Spleen (tissue), 11 donors: ENCODE measurements at regions not wholly inside any gene's neighbourhood (a gene's known extent, or its start where the extent isn't known, plus 50 kb on each side); places are given as distances from the start of the nearest gene placed in this dataset.

ENCODE experiments used
- DNase-seq: peaks from one replicate; pipeline ENCODE4 v3.0.0-alpha.2; 2020
- H3K27ac ChIP-seq, 8 donors: fragments of 200-600 bp; sonication (generic) in 7 of 8; 1 replicate in 4 of 8; 2 replicates in 4 of 8; pipeline versions ENCODE4 v1.5.0 to v1.8.0; 2016 to 2021; ENCODE audit warnings: inconsistent platforms in 4 of 8, mild to moderate bottlenecking in 4 of 8, moderate library complexity in 1 of 8
- H3K27me3 ChIP-seq, 7 donors: fragments of 200-600 bp; sonication (generic) in 6 of 7; replicated peaks in 1 of 7; 1 replicate in 4 of 7; 2 replicates in 3 of 7; pipeline versions ENCODE4 v1.5.0 to v1.8.0; 2016 to 2021; ENCODE audit warnings: inconsistent platforms in 3 of 7, mild to moderate bottlenecking in 1 of 7
- H3K36me3 ChIP-seq, 6 donors: fragments of 200-600 bp; sonication (generic) in 5 of 6; 1 replicate in 4 of 6; 2 replicates in 2 of 6; pipeline versions ENCODE4 v1.5.0 to v1.8.0; 2016 to 2021; ENCODE audit warnings: inconsistent platforms in 2 of 6
- H3K4me1 ChIP-seq, 6 donors: fragments of 200-600 bp; sonication (generic) in 5 of 6; 1 replicate in 3 of 6; 2 replicates in 3 of 6; pipeline versions ENCODE4 v1.5.0 to v1.8.0; 2016 to 2021; ENCODE audit warnings: inconsistent platforms in 3 of 6
- H3K4me3 ChIP-seq, 8 donors: fragments of 200-600 bp; sonication (generic) in 7 of 8; 1 replicate in 4 of 8; 2 replicates in 4 of 8; pipeline versions ENCODE4 v1.5.0 to v1.8.0; 2016 to 2021; ENCODE audit warnings: inconsistent platforms in 4 of 8, mild to moderate bottlenecking in 4 of 8, moderate library complexity in 2 of 8
- H3K9me3 ChIP-seq, 8 donors: fragments of 200-600 bp; sonication (generic) in 7 of 8; 1 replicate in 4 of 8; 2 replicates in 4 of 8; pipeline versions ENCODE4 v1.5.0 to v1.8.0; 2016 to 2021; ENCODE audit warnings: inconsistent platforms in 4 of 8
- POLR2A ChIP-seq, 3 donors: fragments of 450-650 bp; IDR thresholded peaks; one replicate each; pipeline ENCODE4 v1.5.1; 2017; ENCODE audit warnings: antibody characterized with exemption in 3 of 3, mild to moderate bottlenecking in 1 of 3
- POLR2AphosphoS5 ChIP-seq, 3 donors: sonication (generic); formaldehyde crosslinking; IDR thresholded peaks; one replicate each; pipeline ENCODE4 v1.5.1; 2017; ENCODE audit warnings: antibody characterized with exemption in 3 of 3
- WGBS, 5 donors: extraction: QIAGEN DNeasy Blood & Tissue Kit in 3 of 5; methylation state at CpG; one replicate each; pipeline versions ENCODE4 v1.1.5 to v1.1.7; 2013 to 2018; 5-methylcytosine and 5-hydroxymethylcytosine counted together
- intact Hi-C: fragments of 100-400 bp; cut with DNase I; formaldehyde crosslinking; loops from one replicate; pipeline ENCODE4 v1.15.0; 2023; ENCODE audit warnings: low total_unique reads
- TF ChIP-seq, protein P1 (sequence below), 11 experiments: fragments of 200-600 bp in 7 of 11; fragments of 450-650 bp in 4 of 11; sonication (generic) in 4 of 11; IDR thresholded peaks in 8 of 11; conservative IDR thresholded peaks in 3 of 11; 1 replicate in 7 of 11; 2 replicates in 4 of 11; pipeline versions ENCODE4 v1.4.0 to v1.8.0; 2016 to 2021; ENCODE audit warnings: antibody characterized with exemption in 11 of 11, inconsistent platforms in 4 of 11, mild to moderate bottlenecking in 1 of 11
- donor health status: healthy with polysubstance abuse.
- donor health status: DM: no; HTN: no; CAD: no; lungs with moderate emphysema.
- donor health status: DM: no; HTN: no; CAD: no.
- donor health status: Bipolar disorder and iron deficiency.
- donor health status: healthy.
- donor health status: DM: no; HTN: no; CAD: no.
- donor health status: DM: yes; HTN: yes; CAD: no.

DNA sequence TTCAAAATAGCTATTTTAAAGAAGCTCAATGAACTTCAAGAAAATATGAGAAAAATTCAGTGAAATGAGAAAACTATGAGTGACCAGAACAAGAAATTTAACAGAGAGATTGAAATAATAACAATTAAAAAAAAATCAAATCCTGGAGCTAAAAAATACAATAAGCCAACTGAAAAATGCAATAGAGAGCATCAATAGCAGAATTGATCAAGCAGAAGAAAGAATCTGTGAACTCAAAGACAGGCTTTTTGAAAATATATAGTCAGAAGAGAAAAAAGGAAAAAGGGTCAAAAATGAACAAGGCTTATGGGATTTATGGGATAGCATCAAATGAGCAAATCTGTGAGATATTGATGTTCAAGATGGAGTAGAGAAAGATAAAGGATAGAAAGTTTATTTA is 133.0 kb downstream of the OTUD1 start:
- no peaks in the 10 kb centered on the region for H3K27me3 ChIP-seq
- no peaks in the 10 kb centered on the region for H3K36me3 ChIP-seq
- H3K4me1 ChIP-seq = no peaks in the 10 kb centered on the region
- H3K9me3 ChIP-seq = peaks cover 7 to 45% (median 39%) of the 10 kb centered on the region in 8 donors
- intact Hi-C loops = no loop called here
- H3K4me3 ChIP-seq = no peak overlapping the region
- no peak for DNase-seq
- TF ChIP-seq, protein P1, sequence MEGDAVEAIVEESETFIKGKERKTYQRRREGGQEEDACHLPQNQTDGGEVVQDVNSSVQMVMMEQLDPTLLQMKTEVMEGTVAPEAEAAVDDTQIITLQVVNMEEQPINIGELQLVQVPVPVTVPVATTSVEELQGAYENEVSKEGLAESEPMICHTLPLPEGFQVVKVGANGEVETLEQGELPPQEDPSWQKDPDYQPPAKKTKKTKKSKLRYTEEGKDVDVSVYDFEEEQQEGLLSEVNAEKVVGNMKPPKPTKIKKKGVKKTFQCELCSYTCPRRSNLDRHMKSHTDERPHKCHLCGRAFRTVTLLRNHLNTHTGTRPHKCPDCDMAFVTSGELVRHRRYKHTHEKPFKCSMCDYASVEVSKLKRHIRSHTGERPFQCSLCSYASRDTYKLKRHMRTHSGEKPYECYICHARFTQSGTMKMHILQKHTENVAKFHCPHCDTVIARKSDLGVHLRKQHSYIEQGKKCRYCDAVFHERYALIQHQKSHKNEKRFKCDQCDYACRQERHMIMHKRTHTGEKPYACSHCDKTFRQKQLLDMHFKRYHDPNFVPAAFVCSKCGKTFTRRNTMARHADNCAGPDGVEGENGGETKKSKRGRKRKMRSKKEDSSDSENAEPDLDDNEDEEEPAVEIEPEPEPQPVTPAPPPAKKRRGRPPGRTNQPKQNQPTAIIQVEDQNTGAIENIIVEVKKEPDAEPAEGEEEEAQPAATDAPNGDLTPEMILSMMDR (IDR thresholded peaks at IDR 0.05 in 8 of 11, conservative IDR thresholded peaks at IDR 0.05 in 3 of 11) = no peak
- TF ChIP-seq POLR2A (IDR thresholded peaks at IDR 0.05) = no peak
- no peak overlapping the region for H3K27ac ChIP-seq

DNA sequence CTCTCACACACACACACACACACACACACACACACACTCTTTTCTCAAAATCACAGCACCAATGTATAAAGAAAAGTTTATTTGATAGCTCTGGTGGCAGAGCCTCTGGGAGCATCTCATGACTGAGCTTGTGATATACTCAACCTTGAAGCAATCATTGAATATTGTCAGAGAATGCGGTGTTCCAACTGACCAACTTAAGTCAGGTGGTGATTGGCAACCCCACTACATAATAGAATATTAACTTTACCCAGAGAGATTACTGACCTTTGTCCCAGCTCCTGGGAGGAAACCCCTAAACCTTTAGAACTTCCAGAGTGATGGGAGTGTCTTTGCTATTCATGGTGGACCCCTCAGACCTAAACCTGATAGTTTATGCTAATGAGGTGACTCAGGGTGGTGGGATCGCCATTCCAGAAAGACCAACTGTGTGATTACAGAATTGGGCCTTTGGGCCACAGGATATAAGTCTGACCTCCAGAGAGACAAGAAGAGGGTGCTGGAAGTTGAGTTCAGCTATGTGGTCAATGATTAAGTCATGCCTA is 143.1 kb downstream of the OTUD1 start:
- intact Hi-C loops = no loop called here

DNA sequence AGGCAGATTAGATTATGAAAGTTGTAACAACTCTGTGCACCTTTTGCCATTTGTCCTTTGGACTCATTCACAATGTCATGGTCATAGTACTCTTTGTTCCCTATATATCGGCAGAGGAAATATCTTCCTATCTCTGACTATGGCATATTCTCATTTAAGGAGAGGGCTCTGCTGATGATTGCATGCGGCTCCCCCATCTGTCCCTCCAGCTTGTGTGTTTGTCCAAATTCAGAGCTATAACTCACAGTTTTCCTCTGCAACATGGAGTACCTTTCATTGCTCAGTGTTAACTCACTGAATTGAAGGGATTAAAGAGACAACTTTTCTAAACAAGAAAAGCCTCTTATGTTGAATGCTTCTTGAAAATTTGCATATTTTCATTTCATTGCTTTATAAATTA is 145.5 kb downstream of the OTUD1 start:
- no peaks in the 10 kb centered on the region for H3K4me1 ChIP-seq
- peaks cover 0 to 7% (median 0%) of the 10 kb centered on the region in 7 donors for H3K27me3 ChIP-seq
- TF ChIP-seq, protein P1 (IDR thresholded peaks at IDR 0.05 in 8 of 11, conservative IDR thresholded peaks at IDR 0.05 in 3 of 11) = no peak
- TF ChIP-seq POLR2AphosphoS5 (IDR thresholded peaks at IDR 0.05) (no peak), POLR2A (IDR thresholded peaks at IDR 0.05) (no peak)
- no peak overlapping the region for H3K27ac ChIP-seq
- 89 to 94% (median 92%) methylated on average over 2 of the region's 2 CpGs for WGBS, 5 donors
- intact Hi-C loops = no loop called here
- H3K4me3 ChIP-seq = no peak overlapping the region
- peaks cover 0 to 13% (median 10%) of the 10 kb centered on the region in 8 donors for H3K9me3 ChIP-seq
- DNase-seq = no peak
- H3K36me3 ChIP-seq = no peaks in the 10 kb centered on the region

More for the DNA sequence above, 143.1 kb downstream of the OTUD1 start:
- no peaks in the 10 kb centered on the region for H3K4me1 ChIP-seq
- TF ChIP-seq POLR2AphosphoS5 (IDR thresholded peaks at IDR 0.05) (no peak), POLR2A (IDR thresholded peaks at IDR 0.05) (no peak)
- TF ChIP-seq, protein P1 (IDR thresholded peaks at IDR 0.05 in 8 of 11, conservative IDR thresholded peaks at IDR 0.05 in 3 of 11) = no peak
- no peak for DNase-seq
- WGBS, 5 donors = 87 to 100% (median 92%) methylated on average over 2 of the region's 2 CpGs
- H3K9me3 ChIP-seq = no peaks in the 10 kb centered on the region
- H3K4me3 ChIP-seq = no peak overlapping the region
- H3K36me3 ChIP-seq = no peaks in the 10 kb centered on the region
- peaks cover 0 to 9% (median 0%) of the 10 kb centered on the region in 7 donors for H3K27me3 ChIP-seq
- no peak overlapping the region for H3K27ac ChIP-seq

GRCh38 chr10:23585186-23585585 is 146.3 kb downstream of the OTUD1 start:
- intact Hi-C loops = no loop called here
- no peaks in the 10 kb centered on the region for H3K4me1 ChIP-seq
- no peak overlapping the region for H3K27ac ChIP-seq
- H3K9me3 ChIP-seq = peaks cover 0 to 14% (median 11%) of the 10 kb centered on the region in 8 donors
- DNase-seq = no peak
- H3K27me3 ChIP-seq = no peaks in the 10 kb centered on the region
- TF ChIP-seq POLR2AphosphoS5 (IDR thresholded peaks at IDR 0.05) = no peak
- TF ChIP-seq, protein P1 (IDR thresholded peaks at IDR 0.05 in 8 of 11, conservative IDR thresholded peaks at IDR 0.05 in 3 of 11) = no peak
- no peak for TF ChIP-seq POLR2A (IDR thresholded peaks at IDR 0.05)
- H3K36me3 ChIP-seq = no peaks in the 10 kb centered on the region
- H3K4me3 ChIP-seq = no peak overlapping the region
- WGBS, 5 donors = 93 to 98% (median 95%) methylated on average over 1 of the region's 1 CpG
